A673 (cell line): ENCODE measurements at regions not wholly inside any gene's neighbourhood (a gene's known extent, or its start where the extent isn't known, plus 50 kb on each side); places are given as distances from the start of the nearest gene placed in this dataset.

Experiments
- BruUV-seq: library from RNA; stranded (reverse); fragments of 400-500 nt; replicated peaks from 2 replicates; lab custom pipeline; 2021; lab: Mats Ljungman, UMichigan
- CTCF ChIA-PET: fragments of 300-600 bp; sonication (Branson Sonifier 250); formaldehyde crosslinking; loops from one replicate; lab custom pipeline; 2022; ENCODE audit warnings: antibody characterized with exemption; lab: Charles Lee
- POLR2A ChIA-PET: fragments of 300-600 bp; sonication (Branson Sonifier 250); formaldehyde crosslinking; loops from one replicate; lab custom pipeline; 2022; ENCODE audit warnings: antibody characterized with exemption; ENCODE audit not compliant: low non-redundant PET; lab: Charles Lee
- DNase-seq: peaks from one replicate; pipeline ENCODE4 v3.0.0-alpha.2; 2015; ENCODE audit warnings: low spot score
- H3K27ac ChIP-seq: fragments of 200-600 bp; sonication (generic); 2 replicates; pipeline ENCODE4 v1.5.1; 2016; ENCODE audit warnings: mixed run types, low read depth, mild to moderate bottlenecking, mixed read lengths, antibody characterized with exemption, low read length; ENCODE audit not compliant: poor library complexity, severe bottlenecking
- H3K27me3 ChIP-seq: fragments of 200-600 bp; sonication (generic); replicated peaks from 2 replicates; pipeline ENCODE4 v1.6.1; 2017; ENCODE audit warnings: mixed run types, low read depth, mild to moderate bottlenecking, mixed read lengths, antibody characterized with exemption, low read length; ENCODE audit not compliant: insufficient read depth, poor library complexity
- H3K36me3 ChIP-seq: fragments of 200-600 bp; sonication (generic); 2 replicates; pipeline ENCODE4 v1.6.1; 2016; ENCODE audit warnings: mixed run types, mild to moderate bottlenecking, mixed read lengths, antibody characterized with exemption, low read length; ENCODE audit not compliant: insufficient read depth, poor library complexity, severe bottlenecking
- H3K4me1 ChIP-seq: fragments of 200-600 bp; sonication (generic); 2 replicates; pipeline ENCODE4 v1.6.1; 2017; ENCODE audit warnings: mixed run types, mild to moderate bottlenecking, mixed read lengths, antibody characterized with exemption, low read length; ENCODE audit not compliant: insufficient read depth, poor library complexity, severe bottlenecking
- H3K4me3 ChIP-seq: fragments of 200-600 bp; sonication (generic); 2 replicates; pipeline ENCODE4 v1.5.1; 2016; ENCODE audit warnings: low read depth, mixed run types, mild to moderate bottlenecking, mixed read lengths, low read length; ENCODE audit not compliant: poor library complexity, severe bottlenecking
- H3K9me3 ChIP-seq: fragments of 200-600 bp; sonication (generic); 2 replicates; pipeline ENCODE4 v1.6.1; 2016; ENCODE audit warnings: mixed run types, low read depth, mild to moderate bottlenecking, mixed read lengths, antibody characterized with exemption, low read length; ENCODE audit not compliant: poor library complexity, severe bottlenecking
- EZH2 ChIP-seq: fragments of 200-600 bp; sonication (generic); IDR thresholded peaks from 2 replicates; pipeline ENCODE4 v1.6.1; 2017; ENCODE audit warnings: borderline replicate concordance, low read depth, mild to moderate bottlenecking, mixed read lengths, antibody characterized with exemption, low read length; ENCODE audit not compliant: poor library complexity, severe bottlenecking
- intact Hi-C: fragments of 100-400 bp; cut with micrococcal nuclease; formaldehyde crosslinking; loops from one replicate; pipeline ENCODE4 v1.10.0; 2022; ENCODE audit not compliant: unreplicated experiment
- TF ChIP-seq, protein P1 (sequence below): fragments of 300-800, 200-600 bp; sonication (generic); conservative IDR thresholded peaks from 2 replicates; pipeline ENCODE4 v1.5.1; 2017; ENCODE audit warnings: low read depth, mild to moderate bottlenecking, antibody characterized with exemption, low read length, moderate library complexity, mixed read lengths

- no peak for TF ChIP-seq EZH2
- TF ChIP-seq, protein P1, sequence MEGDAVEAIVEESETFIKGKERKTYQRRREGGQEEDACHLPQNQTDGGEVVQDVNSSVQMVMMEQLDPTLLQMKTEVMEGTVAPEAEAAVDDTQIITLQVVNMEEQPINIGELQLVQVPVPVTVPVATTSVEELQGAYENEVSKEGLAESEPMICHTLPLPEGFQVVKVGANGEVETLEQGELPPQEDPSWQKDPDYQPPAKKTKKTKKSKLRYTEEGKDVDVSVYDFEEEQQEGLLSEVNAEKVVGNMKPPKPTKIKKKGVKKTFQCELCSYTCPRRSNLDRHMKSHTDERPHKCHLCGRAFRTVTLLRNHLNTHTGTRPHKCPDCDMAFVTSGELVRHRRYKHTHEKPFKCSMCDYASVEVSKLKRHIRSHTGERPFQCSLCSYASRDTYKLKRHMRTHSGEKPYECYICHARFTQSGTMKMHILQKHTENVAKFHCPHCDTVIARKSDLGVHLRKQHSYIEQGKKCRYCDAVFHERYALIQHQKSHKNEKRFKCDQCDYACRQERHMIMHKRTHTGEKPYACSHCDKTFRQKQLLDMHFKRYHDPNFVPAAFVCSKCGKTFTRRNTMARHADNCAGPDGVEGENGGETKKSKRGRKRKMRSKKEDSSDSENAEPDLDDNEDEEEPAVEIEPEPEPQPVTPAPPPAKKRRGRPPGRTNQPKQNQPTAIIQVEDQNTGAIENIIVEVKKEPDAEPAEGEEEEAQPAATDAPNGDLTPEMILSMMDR, result no peak
- intact Hi-C loops, result no loop called here
- Histone ChIP-seq H3K9me3 (no peaks in the 10 kb centered on the region), H3K4me1 (no peaks in the 10 kb centered on the region), H3K27ac (no peak overlapping the region), H3K4me3 (no peak overlapping the region), H3K36me3 (no peaks in the 10 kb centered on the region), H3K27me3 (no peaks in the 10 kb centered on the region)
- CTCF ChIA-PET, result no interaction called here
- POLR2A ChIA-PET, result no interaction called here
- no TSS peak for BruUV-seq
- DNase-seq, result peak; percentile 5
Measured at GRCh38 chr4:158079661-158080060, 93.2 kb downstream of the GASK1B start.

- CTCF ChIA-PET, result no interaction called here
- Histone ChIP-seq H3K4me1 (no peaks in the 10 kb centered on the region), H3K27me3 (no peaks in the 10 kb centered on the region), H3K4me3 (no peak overlapping the region), H3K36me3 (no peaks in the 10 kb centered on the region), H3K9me3 (no peaks in the 10 kb centered on the region), H3K27ac (no peak overlapping the region)
- no peak for DNase-seq
- POLR2A ChIA-PET, result no interaction called here
- TF ChIP-seq EZH2, result no peak
- TF ChIP-seq, protein P1, result no peak
- intact Hi-C loops, result no loop called here
- no TSS peak for BruUV-seq
Measured at GRCh38 chr4:158077835-158078234, 95.0 kb downstream of the GASK1B start.

- no peak overlapping the region for H3K27ac ChIP-seq
- POLR2A ChIA-PET, result no interaction called here
- H3K4me1 ChIP-seq, result no peaks in the 10 kb centered on the region
- no peak for TF ChIP-seq EZH2
- TF ChIP-seq, protein P1, result no peak
- CTCF ChIA-PET, result no interaction called here
- DNase-seq, result no peak
- no peaks in the 10 kb centered on the region for H3K36me3 ChIP-seq
- intact Hi-C loops, result no loop called here
- H3K27me3 ChIP-seq, result no peaks in the 10 kb centered on the region
- H3K9me3 ChIP-seq, result no peaks in the 10 kb centered on the region
- no peak overlapping the region for H3K4me3 ChIP-seq
- BruUV-seq, result no TSS peak
Measured at GRCh38 chr4:158074851-158075250, 98.0 kb downstream of the GASK1B start.
